PFSK-1 (cell line): ENCODE measurements at regions not wholly inside any gene's neighbourhood (a gene's known extent, or its start where the extent isn't known, plus 50 kb on each side); places are given as distances from the start of the nearest gene placed in this dataset.

Experiments
- POLR2AphosphoS5 ChIP-seq: IDR thresholded peaks from 2 replicates; pipeline ENCODE4 v1.6.1; 2012; ENCODE audit warnings: low read depth, mild to moderate bottlenecking, control low read depth, low read length, moderate library complexity
- SIN3A ChIP-seq: IDR thresholded peaks from 2 replicates; pipeline ENCODE4 v1.6.1; 2012; ENCODE audit warnings: mild to moderate bottlenecking, low read length, moderate library complexity, borderline replicate concordance; ENCODE audit not compliant: insufficient read depth
- TAF1 ChIP-seq: IDR thresholded peaks from 2 replicates; pipeline ENCODE4 v1.6.1; 2012; ENCODE audit warnings: low read length, control low read depth, borderline replicate concordance; ENCODE audit not compliant: insufficient read depth
- TF ChIP-seq, protein P1 (sequence below), 2 experiments: IDR thresholded peaks; 2 replicates each; pipeline versions ENCODE4 v1.6.1 to v1.8.0; 2011 to 2012; ENCODE audit warnings: low read depth in 2 of 2, low read length in 2 of 2, control low read depth in 1 of 2, inconsistent platforms in 1 of 2, mild to moderate bottlenecking in 1 of 2, moderate library complexity in 1 of 2; ENCODE audit not compliant: insufficient read depth in 1 of 2

GRCh38 chr14:42229294-42229693, 622.6 kb downstream of the LRFN5 start:
- TF ChIP-seq, protein P1, sequence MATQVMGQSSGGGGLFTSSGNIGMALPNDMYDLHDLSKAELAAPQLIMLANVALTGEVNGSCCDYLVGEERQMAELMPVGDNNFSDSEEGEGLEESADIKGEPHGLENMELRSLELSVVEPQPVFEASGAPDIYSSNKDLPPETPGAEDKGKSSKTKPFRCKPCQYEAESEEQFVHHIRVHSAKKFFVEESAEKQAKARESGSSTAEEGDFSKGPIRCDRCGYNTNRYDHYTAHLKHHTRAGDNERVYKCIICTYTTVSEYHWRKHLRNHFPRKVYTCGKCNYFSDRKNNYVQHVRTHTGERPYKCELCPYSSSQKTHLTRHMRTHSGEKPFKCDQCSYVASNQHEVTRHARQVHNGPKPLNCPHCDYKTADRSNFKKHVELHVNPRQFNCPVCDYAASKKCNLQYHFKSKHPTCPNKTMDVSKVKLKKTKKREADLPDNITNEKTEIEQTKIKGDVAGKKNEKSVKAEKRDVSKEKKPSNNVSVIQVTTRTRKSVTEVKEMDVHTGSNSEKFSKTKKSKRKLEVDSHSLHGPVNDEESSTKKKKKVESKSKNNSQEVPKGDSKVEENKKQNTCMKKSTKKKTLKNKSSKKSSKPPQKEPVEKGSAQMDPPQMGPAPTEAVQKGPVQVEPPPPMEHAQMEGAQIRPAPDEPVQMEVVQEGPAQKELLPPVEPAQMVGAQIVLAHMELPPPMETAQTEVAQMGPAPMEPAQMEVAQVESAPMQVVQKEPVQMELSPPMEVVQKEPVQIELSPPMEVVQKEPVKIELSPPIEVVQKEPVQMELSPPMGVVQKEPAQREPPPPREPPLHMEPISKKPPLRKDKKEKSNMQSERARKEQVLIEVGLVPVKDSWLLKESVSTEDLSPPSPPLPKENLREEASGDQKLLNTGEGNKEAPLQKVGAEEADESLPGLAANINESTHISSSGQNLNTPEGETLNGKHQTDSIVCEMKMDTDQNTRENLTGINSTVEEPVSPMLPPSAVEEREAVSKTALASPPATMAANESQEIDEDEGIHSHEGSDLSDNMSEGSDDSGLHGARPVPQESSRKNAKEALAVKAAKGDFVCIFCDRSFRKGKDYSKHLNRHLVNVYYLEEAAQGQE (IDR thresholded peaks at IDR 0.05; ENCODE audit: insufficient read depth in 1 of 2, low read depth in 2 of 2, low read length in 2 of 2): no peak
- TF ChIP-seq POLR2AphosphoS5 (no peak), TAF1 (no peak), SIN3A (no peak)
